H1 (cell line): ENCODE measurements at regions not wholly inside any gene's neighbourhood (a gene's known extent, or its start where the extent isn't known, plus 50 kb on each side); places are given as distances from the start of the nearest gene placed in this dataset.

ENCODE experiments used
- CTCF ChIA-PET: fragments of 300-600 bp; sonication (Branson Sonifier 250); formaldehyde crosslinking; loops from one replicate; lab custom pipeline; 2021; ENCODE audit not compliant: partially characterized antibody; lab: Charles Lee
- POLR2A ChIA-PET: fragments of 300-600 bp; sonication (Branson Sonifier 250); formaldehyde crosslinking; loops from one replicate; lab custom pipeline; 2021; ENCODE audit warnings: inconsistent platforms; ENCODE audit not compliant: partially characterized antibody; lab: Charles Lee
- DNase-seq, 2 experiments: peaks; one replicate each; pipeline versions ENCODE4 v3.0.0 to v3.0.0-alpha.2; 2010 to 2022; ENCODE audit warnings: low spot score in 2 of 2, low read depth in 1 of 2, mixed read lengths in 1 of 2
- FAIRE-seq: peaks from 2 replicates; lab custom pipeline; 2011; peaks lifted over from hg19 to GRCh38; lab: Jason Lieb, UNC
- H2AFZ ChIP-seq: 2 replicates; pipeline ENCODE4 v1.8.1; 2012; ENCODE audit warnings: low read length, inconsistent platforms
- H2AK5ac ChIP-seq: 2 replicates; pipeline ENCODE4 v1.6.1; 2013; ENCODE audit warnings: low read depth, low read length
- H2BK120ac ChIP-seq: replicated peaks from 2 replicates; pipeline ENCODE3; 2013; ENCODE audit warnings: low read depth, low read length, inconsistent platforms
- H2BK12ac ChIP-seq: 2 replicates; pipeline ENCODE4 v1.6.1; 2013; ENCODE audit warnings: low read depth, low read length
- H2BK15ac ChIP-seq: 2 replicates; pipeline ENCODE4 v1.6.1; 2013; ENCODE audit warnings: low read length
- H2BK20ac ChIP-seq: 2 replicates; pipeline ENCODE4 v1.6.1; 2013; ENCODE audit warnings: low read length
- H2BK5ac ChIP-seq: 2 replicates; pipeline ENCODE4 v1.6.1; 2013; ENCODE audit warnings: low read depth, low read length
- H3K14ac ChIP-seq: 2 replicates; pipeline ENCODE4 v1.6.1; 2013; ENCODE audit warnings: inconsistent platforms; ENCODE audit not compliant: insufficient read length
- H3K18ac ChIP-seq: 2 replicates; pipeline ENCODE4 v1.6.1; 2013; ENCODE audit warnings: low read length; ENCODE audit errors: extremely low read depth
- H3K23ac ChIP-seq: 2 replicates; pipeline ENCODE4 v1.6.1; 2013; ENCODE audit warnings: inconsistent platforms; ENCODE audit not compliant: insufficient read length
- H3K23me2 ChIP-seq: 2 replicates; pipeline ENCODE4 v1.6.1; 2013; ENCODE audit warnings: low read depth, low read length
- H3K27ac ChIP-seq: 2 replicates; pipeline ENCODE4 v1.6.1; 2011; ENCODE audit warnings: low read depth, low read length, inconsistent platforms
- H3K27me3 ChIP-seq, 4 experiments: replicated peaks in 1 of 4; 1 replicate in 1 of 4; 2 replicates in 3 of 4; pipeline versions ENCODE4 v1.6.1 to v1.8.1; 2011 to 2013; ENCODE audit warnings: low read length in 3 of 4, mild to moderate bottlenecking in 3 of 4, inconsistent platforms in 2 of 4, mixed read lengths in 2 of 4, moderate library complexity in 1 of 4; ENCODE audit not compliant: control insufficient read depth in 3 of 4, insufficient read depth in 3 of 4; ENCODE audit errors: extremely low read depth in 1 of 4
- H3K36me3 ChIP-seq, 4 experiments: 2 replicates each; pipeline versions ENCODE4 v1.6.1 to v1.8.1; 2011 to 2013; ENCODE audit warnings: mild to moderate bottlenecking in 4 of 4, low read length in 3 of 4, moderate library complexity in 2 of 4, control low read depth in 1 of 4, inconsistent platforms in 1 of 4; ENCODE audit not compliant: insufficient read depth in 4 of 4, control insufficient read depth in 2 of 4
- H3K4ac ChIP-seq: replicated peaks from 2 replicates; pipeline ENCODE3; 2013; ENCODE audit warnings: low read length, low read depth, mixed read lengths, inconsistent platforms; ENCODE audit not compliant: insufficient read length
- H3K4me1 ChIP-seq, 4 experiments: replicated peaks in 1 of 4; 1 replicate in 1 of 4; 2 replicates in 3 of 4; pipeline versions ENCODE4 v1.6.1 to v1.8.1; 2011 to 2013; ENCODE audit warnings: low read length in 3 of 4, inconsistent platforms in 2 of 4, mixed read lengths in 1 of 4; ENCODE audit not compliant: insufficient read depth in 4 of 4, control insufficient read depth in 3 of 4
- H3K4me2 ChIP-seq, 2 experiments: 2 replicates each; pipeline versions ENCODE4 v1.6.1 to v1.8.1; 2011 to 2013; ENCODE audit warnings: low read depth in 2 of 2, low read length in 2 of 2, control low read depth in 1 of 2, inconsistent platforms in 1 of 2, mild to moderate bottlenecking in 1 of 2; ENCODE audit not compliant: insufficient read depth in 1 of 2
- H3K4me3 ChIP-seq, 4 experiments: fragments of 200-600, 300-600 bp in 1 of 4; sonication (generic), shearing (Covaris generic), sonication (Bioruptor Twin) in 1 of 4; 2 replicates each; pipeline versions ENCODE4 v1.5.1 to v1.8.1; 2011 to 2016; ENCODE audit warnings: low read length in 4 of 4, low read depth in 3 of 4, control low read depth in 2 of 4, inconsistent platforms in 2 of 4, mild to moderate bottlenecking in 2 of 4, mixed read lengths in 1 of 4, moderate library complexity in 1 of 4; ENCODE audit not compliant: insufficient read depth in 2 of 4; ENCODE audit errors: extremely low read depth in 1 of 4
- H3K56ac ChIP-seq: replicated peaks from 2 replicates; pipeline ENCODE3; 2013; ENCODE audit warnings: low read depth, mild to moderate bottlenecking, mixed read lengths, low read length, inconsistent platforms; ENCODE audit not compliant: insufficient read length
- H3K79me1 ChIP-seq: 2 replicates; pipeline ENCODE4 v1.6.1; 2013; ENCODE audit warnings: low read depth, low read length, control low read depth
- H3K79me2 ChIP-seq, 2 experiments: 2 replicates each; pipeline versions ENCODE4 v1.6.1 to v1.8.1; 2012 to 2013; ENCODE audit warnings: low read length in 2 of 2, mild to moderate bottlenecking in 2 of 2, inconsistent platforms in 1 of 2; ENCODE audit not compliant: insufficient read depth in 2 of 2, control insufficient read depth in 1 of 2
- H3K9ac ChIP-seq, 4 experiments: replicated peaks in 1 of 4; 1 replicate in 1 of 4; 2 replicates in 3 of 4; pipeline versions ENCODE4 v1.6.1 to v1.8.1; 2011 to 2013; ENCODE audit warnings: low read depth in 3 of 4, low read length in 3 of 4, control low read depth in 2 of 4, mild to moderate bottlenecking in 2 of 4, moderate library complexity in 2 of 4, inconsistent platforms in 1 of 4; ENCODE audit errors: extremely low read depth in 1 of 4
- H3K9me3 ChIP-seq, 2 experiments: 2 replicates each; pipeline versions ENCODE4 v1.6.1 to v1.8.1; 2012 to 2013; ENCODE audit warnings: mild to moderate bottlenecking in 2 of 2, moderate library complexity in 2 of 2, control low read depth in 1 of 2, inconsistent platforms in 1 of 2, low read depth in 1 of 2, low read length in 1 of 2, mixed read lengths in 1 of 2; ENCODE audit not compliant: insufficient read depth in 2 of 2
- H4K20me1 ChIP-seq, 2 experiments: replicated peaks in 1 of 2; 2 replicates each; pipeline versions ENCODE3 to v1.8.1; 2011 to 2013; ENCODE audit warnings: inconsistent platforms in 2 of 2, low read length in 2 of 2, mild to moderate bottlenecking in 1 of 2; ENCODE audit not compliant: insufficient read depth in 2 of 2, control insufficient read depth in 1 of 2
- H4K5ac ChIP-seq: 2 replicates; pipeline ENCODE4 v1.6.1; 2013; ENCODE audit warnings: low read length, low read depth, mixed read lengths, inconsistent platforms; ENCODE audit not compliant: insufficient read length
- H4K8ac ChIP-seq: 2 replicates; pipeline ENCODE4 v1.8.0; 2013; ENCODE audit warnings: mild to moderate bottlenecking, moderate library complexity, low read length, inconsistent platforms; ENCODE audit not compliant: insufficient read depth; ENCODE audit errors: extremely low read depth
- H4K91ac ChIP-seq: replicated peaks from 2 replicates; pipeline ENCODE3; 2013; ENCODE audit warnings: low read length, mixed read lengths, inconsistent platforms; ENCODE audit not compliant: insufficient read length
- ATF2 ChIP-seq: IDR thresholded peaks from 2 replicates; pipeline ENCODE4 v1.6.1; 2012; ENCODE audit warnings: low read length, inconsistent platforms
- CBX5 ChIP-seq: fragments of 300-800, 300-1000 bp; sonication (generic); IDR thresholded peaks from 2 replicates; pipeline ENCODE4 v1.7.1; 2016; ENCODE audit warnings: antibody characterized with exemption, low read length, low read depth
- GABPA ChIP-seq: IDR thresholded peaks from 2 replicates; pipeline ENCODE4 v1.6.1; 2011; ENCODE audit warnings: mild to moderate bottlenecking, low read length, moderate library complexity, borderline replicate concordance; ENCODE audit not compliant: insufficient read depth
- NANOG ChIP-seq: IDR thresholded peaks from 2 replicates; pipeline ENCODE4 v1.6.1; 2011; ENCODE audit warnings: low read length, low read depth, mild to moderate bottlenecking, inconsistent platforms; ENCODE audit not compliant: insufficient read depth, poor library complexity, severe bottlenecking
- SIX5 ChIP-seq: IDR thresholded peaks from 2 replicates; pipeline ENCODE4 v1.6.1; 2011; ENCODE audit warnings: mild to moderate bottlenecking, low read depth, low read length
- SP2 ChIP-seq: IDR thresholded peaks from 2 replicates; pipeline ENCODE4 v1.6.1; 2012; ENCODE audit warnings: mild to moderate bottlenecking, low read length, inconsistent platforms
- SRF ChIP-seq: IDR thresholded peaks from 2 replicates; pipeline ENCODE4 v1.6.1; 2011; ENCODE audit warnings: mild to moderate bottlenecking, low read depth, low read length, moderate library complexity
- TCF12 ChIP-seq: IDR thresholded peaks from 2 replicates; pipeline ENCODE4 v1.6.1; 2011; ENCODE audit warnings: low read depth, mild to moderate bottlenecking, low read length
- USF2 ChIP-seq: IDR thresholded peaks from 2 replicates; pipeline ENCODE4 v1.6.1; 2011; ENCODE audit warnings: low read length, improper control_type of control experiment
- WGBS, 2 experiments: shearing (Covaris generic) in 1 of 2; methylation state at CpG; one replicate each; pipeline versions ENCODE4 v1.1.6 to v1.1.7; 2013 to 2015; ENCODE audit warnings: low lambda C conversion rate in 2 of 2, mixed read lengths in 2 of 2, inconsistent platforms in 1 of 2, low coverage in 1 of 2, missing lambda C conversion rate in 1 of 2; ENCODE audit not compliant: insufficient replicate concordance in 2 of 2, insufficient coverage in 1 of 2, insufficient read length in 1 of 2; ENCODE audit errors: extremely low coverage in 1 of 2, missing lambda C conversion rate in 1 of 2; 5-methylcytosine and 5-hydroxymethylcytosine counted together

GRCh38 chr2:121137571-121137970 lies 147.4 kb downstream of the TFCP2L1 start:
- Histone ChIP-seq H3K79me1 (no peaks in the 10 kb centered on the region), H3K18ac (no peak overlapping the region), H3K4me2 (no peak overlapping the region), H2BK15ac (no peak overlapping the region), H4K91ac (no peak overlapping the region), H3K36me3 (no peaks in the 10 kb centered on the region), H3K56ac (no peak overlapping the region), H2AK5ac (no peak overlapping the region), H2AFZ (no peak overlapping the region), H3K14ac (no peak overlapping the region), H4K5ac (no peak overlapping the region), H2BK20ac (no peak overlapping the region), H4K20me1 (peaks cover 0 to 9% of the 10 kb centered on the region in 2 experiments), H3K27me3 (peaks cover 0 to 6% (median 2%) of the 10 kb centered on the region in 4 experiments; a peak in 2 of 7 replicates), H2BK12ac (no peak overlapping the region), H3K79me2 (no peaks in the 10 kb centered on the region), H3K9me3 (no peaks in the 10 kb centered on the region; a peak in 1 of 4 replicates), H2BK120ac (no peak overlapping the region), H3K23ac (no peak overlapping the region), H3K27ac (no peak overlapping the region), H4K8ac (no peak overlapping the region), H3K4me3 (no peak overlapping the region), H3K4ac (no peak overlapping the region), H3K9ac (no peak overlapping the region), H2BK5ac (no peak overlapping the region), H3K4me1 (peaks cover 0 to 11% (median 5%) of the 10 kb centered on the region in 4 experiments; a peak in 6 of 7 replicates), H3K23me2 (peaks cover 7% of the 10 kb centered on the region; the same call in 1 of the 2 replicates)
- 88% methylated on average over 7 of the region's 7 CpGs; no CpG with 5 or more reads in 1 of the 2 experiments for WGBS, 2 experiments
- DNase-seq = no peak
- ChIA-PET CTCF (interaction anchor here (1.2 kb wide), 1 partner anchor 10 kb away, joined by 7 read pairs; no protein-coding TSS in a partner anchor), POLR2A (no interaction called here)
- FAIRE-seq = no peak
- TF ChIP-seq SP2 = no peak
- no peak for TF ChIP-seq NANOG
- TF ChIP-seq TCF12 = no peak
- no peak for TF ChIP-seq SIX5
- no peak for TF ChIP-seq GABPA
- no peak for TF ChIP-seq ATF2
- TF ChIP-seq USF2 = no peak
- no peak for TF ChIP-seq CBX5
- TF ChIP-seq SRF = no peak
